ENCODE measurements at regions not wholly inside any gene's neighbourhood (a gene's known extent, or its start where the extent isn't known, plus 50 kb on each side); places are given as distances from the start of the nearest gene placed in this dataset.

- ATAC-seq (ENCODE audit: insufficient read depth, low FRiP score) = no peak
- no peak for DNase-seq
- WGBS, 2 donors = 79 to 80% methylated on average over 8 of the region's 8 CpGs
Measured at GRCh38 chr10:20984662-20985061, 87.6 kb upstream of the NEBL start.

DNA sequence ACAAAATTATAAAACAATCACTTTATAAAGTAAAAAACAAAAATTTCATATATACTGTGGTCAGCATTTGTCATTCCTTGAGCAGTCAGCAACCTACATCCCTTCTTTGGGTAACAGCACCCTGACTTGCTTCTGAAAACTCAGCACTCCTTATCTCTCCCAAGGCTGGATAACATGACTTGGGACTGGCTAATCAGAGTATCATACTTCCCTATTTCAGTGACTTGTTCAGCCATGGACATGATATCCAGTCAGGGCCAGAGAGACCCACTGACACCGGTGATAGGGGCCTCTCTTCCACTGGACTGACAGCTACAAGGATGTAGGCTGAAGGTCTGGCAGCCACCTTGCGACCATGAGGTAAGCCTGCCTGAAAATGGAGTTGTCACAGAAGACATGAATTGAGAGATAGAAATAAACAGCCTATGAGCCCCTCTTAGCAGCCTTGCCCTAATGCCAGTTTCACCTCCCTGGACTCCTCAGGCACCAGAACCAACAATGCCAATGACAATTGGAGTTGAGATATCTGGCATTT lies 84.4 kb upstream of the NEBL start:
- 90 to 96% methylated on average over 2 of the region's 2 CpGs for WGBS, 2 donors
- Histone ChIP-seq H3K4me1 (ENCODE audit: control insufficient read depth in 5 of 5, insufficient read depth in 5 of 5, low read length in 5 of 5) (peaks cover 0 to 4% (median 0%) of the 10 kb centered on the region in 5 donors), H3K4me3 (no peak overlapping the region), H3K9me3 (ENCODE audit: control insufficient read depth in 4 of 4, insufficient read depth in 3 of 4, low read length in 3 of 4) (peaks cover 0 to 2% (median 1%) of the 10 kb centered on the region in 4 donors), H3K27ac (ENCODE audit: low read depth in 1 of 2, low read length in 1 of 2) (no peak overlapping the region), H3K36me3 (ENCODE audit: control insufficient read depth in 4 of 4, insufficient read depth in 4 of 4, low read length in 4 of 4) (no peaks in the 10 kb centered on the region), H3K27me3 (ENCODE audit: control insufficient read depth in 3 of 3, insufficient read depth in 3 of 3, low read length in 2 of 3) (no peaks in the 10 kb centered on the region), H3K9ac (ENCODE audit: insufficient read depth in 1 of 2, low read length in 2 of 2) (no peak overlapping the region)
- no peak for ATAC-seq (ENCODE audit: insufficient read depth, low FRiP score)
- TF ChIP-seq CTCF (IDR thresholded peaks at IDR 0.05; ENCODE audit: control extremely low read depth, extremely low read depth) = no peak
- no peak for DNase-seq

More at GRCh38 chr10:20984662-20985061, 87.6 kb upstream of the NEBL start:
- Histone ChIP-seq H3K27ac (ENCODE audit: low read depth in 1 of 2, low read length in 1 of 2) (no peak overlapping the region), H3K36me3 (ENCODE audit: control insufficient read depth in 4 of 4, insufficient read depth in 4 of 4, low read length in 4 of 4) (no peaks in the 10 kb centered on the region), H3K9me3 (ENCODE audit: control insufficient read depth in 4 of 4, insufficient read depth in 3 of 4, low read length in 3 of 4) (peaks cover 0 to 2% (median 1%) of the 10 kb centered on the region in 4 donors), H3K4me3 (no peak overlapping the region), H3K27me3 (ENCODE audit: control insufficient read depth in 3 of 3, insufficient read depth in 3 of 3, low read length in 2 of 3) (no peaks in the 10 kb centered on the region), H3K4me1 (ENCODE audit: control insufficient read depth in 5 of 5, insufficient read depth in 5 of 5, low read length in 5 of 5) (no peaks in the 10 kb centered on the region), H3K9ac (ENCODE audit: insufficient read depth in 1 of 2, low read length in 2 of 2) (no peak overlapping the region)
- no peak for TF ChIP-seq CTCF (IDR thresholded peaks at IDR 0.05; ENCODE audit: control extremely low read depth, extremely low read depth)

DNA sequence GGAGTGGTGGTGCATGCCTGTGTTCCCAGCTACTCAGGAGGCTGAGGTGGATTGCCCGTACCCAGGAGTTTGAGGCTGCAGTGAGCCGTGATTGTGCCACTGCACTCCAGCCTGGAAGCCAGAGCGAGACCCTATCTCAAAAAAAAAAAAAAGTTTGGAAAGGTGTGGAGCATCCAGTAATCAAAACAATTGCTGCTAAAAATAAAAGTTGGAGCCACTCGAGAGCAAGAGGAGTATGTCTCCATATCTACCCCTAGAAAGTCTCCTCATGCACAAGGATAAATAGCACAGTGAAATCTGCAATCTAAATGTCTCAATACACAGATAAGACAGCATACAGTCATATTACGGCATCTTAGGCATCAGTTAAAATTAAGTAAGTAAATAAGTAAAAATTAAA lies 81.5 kb upstream of the NEBL start:
- H3K9ac ChIP-seq (ENCODE audit: insufficient read depth in 1 of 2, low read length in 2 of 2) = no peak overlapping the region
- DNase-seq (no peak), ATAC-seq (ENCODE audit: insufficient read depth, low FRiP score) (no peak)
- H3K4me1 ChIP-seq (ENCODE audit: control insufficient read depth in 5 of 5, insufficient read depth in 5 of 5, low read length in 5 of 5) = peaks cover 0 to 4% (median 0%) of the 10 kb centered on the region in 5 donors
- H3K9me3 ChIP-seq (ENCODE audit: control insufficient read depth in 4 of 4, insufficient read depth in 3 of 4, low read length in 3 of 4) = peaks cover 0 to 2% (median 1%) of the 10 kb centered on the region in 4 donors
- no peak for TF ChIP-seq CTCF (IDR thresholded peaks at IDR 0.05; ENCODE audit: control extremely low read depth, extremely low read depth)
- no peaks in the 10 kb centered on the region for H3K36me3 ChIP-seq (ENCODE audit: control insufficient read depth in 4 of 4, insufficient read depth in 4 of 4, low read length in 4 of 4)
- H3K27me3 ChIP-seq (ENCODE audit: control insufficient read depth in 3 of 3, insufficient read depth in 3 of 3, low read length in 2 of 3) = no peaks in the 10 kb centered on the region
- H3K4me3 ChIP-seq = no peak overlapping the region
- no peak overlapping the region for H3K27ac ChIP-seq (ENCODE audit: low read depth in 1 of 2, low read length in 1 of 2)
- WGBS, 2 donors = 90 to 91% methylated on average over 5 of the region's 5 CpGs

GRCh38 chr10:20977300-20977699 lies 80.2 kb upstream of the NEBL start:
- Histone ChIP-seq H3K9me3 (ENCODE audit: control insufficient read depth in 4 of 4, insufficient read depth in 3 of 4, low read length in 3 of 4) (peaks cover 0 to 2% (median 1%) of the 10 kb centered on the region in 4 donors), H3K36me3 (ENCODE audit: control insufficient read depth in 4 of 4, insufficient read depth in 4 of 4, low read length in 4 of 4) (no peaks in the 10 kb centered on the region), H3K9ac (ENCODE audit: insufficient read depth in 1 of 2, low read length in 2 of 2) (no peak overlapping the region), H3K27ac (ENCODE audit: low read depth in 1 of 2, low read length in 1 of 2) (no peak overlapping the region), H3K27me3 (ENCODE audit: control insufficient read depth in 3 of 3, insufficient read depth in 3 of 3, low read length in 2 of 3) (no peaks in the 10 kb centered on the region), H3K4me3 (no peak overlapping the region), H3K4me1 (ENCODE audit: control insufficient read depth in 5 of 5, insufficient read depth in 5 of 5, low read length in 5 of 5) (peaks cover 0 to 4% (median 0%) of the 10 kb centered on the region in 5 donors)
- no peak for TF ChIP-seq CTCF (IDR thresholded peaks at IDR 0.05; ENCODE audit: control extremely low read depth, extremely low read depth)
- ATAC-seq (ENCODE audit: insufficient read depth, low FRiP score) (no peak), DNase-seq (no peak)
- WGBS, 2 donors = 69 to 72% methylated on average over 5 of the region's 5 CpGs

Measured in lung (tissue), 11 donors.